ENCODE measurements at regions not wholly inside any gene's neighbourhood (a gene's known extent, or its start where the extent isn't known, plus 50 kb on each side); places are given as distances from the start of the nearest gene placed in this dataset.

GRCh38 chr1:47527653-47528272 lies 89.9 kb downstream of the FOXD2 start:
- peaks cover 29 to 89% of the 10 kb centered on the region in 2 donors for H3K27me3 Mint-ChIP-seq
- no peak overlapping the region for H3K27ac ChIP-seq (ENCODE audit: low read depth, low read length)
- no peaks in the 10 kb centered on the region for H3K4me1 Mint-ChIP-seq
- POLR2A ChIA-PET, result no interaction called here
- no peak overlapping the region for H3K4me3 Mint-ChIP-seq
- no peak overlapping the region for H3K27ac Mint-ChIP-seq
- no peaks in the 10 kb centered on the region for H3K4me1 ChIP-seq (ENCODE audit: insufficient read depth, low read length)
- CTCF ChIA-PET, result no interaction called here
- no peak overlapping the region for H3K4me3 ChIP-seq (ENCODE audit: low read length)
- H3K36me3 Mint-ChIP-seq, result peaks cover 0 to 1% (median 0%) of the 10 kb centered on the region in 3 donors
- no peaks in the 10 kb centered on the region for H3K9me3 ChIP-seq (ENCODE audit: low read length)
- H3K36me3 ChIP-seq (ENCODE audit: insufficient read depth, low read length), result no peaks in the 10 kb centered on the region
- H3K9me3 Mint-ChIP-seq, result peaks cover 8 to 25% (median 19%) of the 10 kb centered on the region in 5 donors
- no peaks in the 10 kb centered on the region for H3K27me3 ChIP-seq (ENCODE audit: insufficient read depth, low read length, poor library complexity, severe bottlenecking)
- no peak for DNase-seq

GRCh38 chr1:47529520-47530098 lies 91.8 kb downstream of the FOXD2 start:
- Histone ChIP-seq H3K9me3 (ENCODE audit: low read length) (no peaks in the 10 kb centered on the region), H3K4me3 (ENCODE audit: low read length) (no peak overlapping the region), H3K4me1 (ENCODE audit: insufficient read depth, low read length) (no peaks in the 10 kb centered on the region), H3K36me3 (ENCODE audit: insufficient read depth, low read length) (no peaks in the 10 kb centered on the region), H3K27me3 (ENCODE audit: insufficient read depth, low read length, poor library complexity, severe bottlenecking) (peaks cover 7% of the 10 kb centered on the region), H3K27ac (ENCODE audit: low read depth, low read length) (no peak overlapping the region)
- DNase-seq, result no peak
- ChIA-PET POLR2A (no interaction called here), CTCF (no interaction called here)
- peaks cover 0 to 1% (median 0%) of the 10 kb centered on the region in 3 donors for H3K36me3 Mint-ChIP-seq
- H3K4me3 Mint-ChIP-seq, result no peak overlapping the region
- H3K27me3 Mint-ChIP-seq, result peaks cover 31 to 86% of the 10 kb centered on the region in 2 donors
- H3K9me3 Mint-ChIP-seq, result peaks cover 8 to 25% (median 19%) of the 10 kb centered on the region in 5 donors
- no peak overlapping the region for H3K27ac Mint-ChIP-seq
- peaks cover 2 to 11% (median 9%) of the 10 kb centered on the region in 3 donors for H3K4me1 Mint-ChIP-seq

GRCh38 chr1:47532921-47533792 lies 95.3 kb downstream of the FOXD2 start:
- H3K36me3 ChIP-seq (ENCODE audit: insufficient read depth, low read length), result no peaks in the 10 kb centered on the region
- H3K27me3 Mint-ChIP-seq, result peaks cover 28 to 77% of the 10 kb centered on the region in 2 donors
- H3K9me3 Mint-ChIP-seq, result peaks cover 4 to 16% (median 14%) of the 10 kb centered on the region in 5 donors
- CTCF ChIA-PET, result no interaction called here
- H3K27ac Mint-ChIP-seq, result peak overlapping the region in 1 of 8 donors; percentile 40
- POLR2A ChIA-PET, result no interaction called here
- peaks cover 13% of the 10 kb centered on the region for H3K27me3 ChIP-seq (ENCODE audit: insufficient read depth, low read length, poor library complexity, severe bottlenecking)
- DNase-seq, result no peak
- H3K4me1 ChIP-seq (ENCODE audit: insufficient read depth, low read length), result no peaks in the 10 kb centered on the region
- H3K27ac ChIP-seq (ENCODE audit: low read depth, low read length), result no peak overlapping the region
- no peak overlapping the region for H3K4me3 ChIP-seq (ENCODE audit: low read length)
- H3K4me3 Mint-ChIP-seq, result peak overlapping the region; percentile 36 to 88 (median 56)
- H3K36me3 Mint-ChIP-seq, result peaks cover 0 to 1% (median 0%) of the 10 kb centered on the region in 3 donors
- H3K9me3 ChIP-seq (ENCODE audit: low read length), result no peaks in the 10 kb centered on the region
- H3K4me1 Mint-ChIP-seq, result peaks cover 2 to 11% (median 11%) of the 10 kb centered on the region in 3 donors

- Histone ChIP-seq H3K4me1 (ENCODE audit: insufficient read depth, low read length) (no peaks in the 10 kb centered on the region), H3K27ac (ENCODE audit: low read depth, low read length) (no peak overlapping the region), H3K36me3 (ENCODE audit: insufficient read depth, low read length) (no peaks in the 10 kb centered on the region), H3K4me3 (ENCODE audit: low read length) (no peak overlapping the region), H3K9me3 (ENCODE audit: low read length) (no peaks in the 10 kb centered on the region), H3K27me3 (ENCODE audit: insufficient read depth, low read length, poor library complexity, severe bottlenecking) (peaks cover 13% of the 10 kb centered on the region)
- no peak for DNase-seq
- H3K36me3 Mint-ChIP-seq, result peaks cover 0 to 1% (median 0%) of the 10 kb centered on the region in 3 donors
- POLR2A ChIA-PET, result no interaction called here
- H3K27me3 Mint-ChIP-seq, result peaks cover 30 to 76% of the 10 kb centered on the region in 2 donors
- no peak overlapping the region for H3K27ac Mint-ChIP-seq
- H3K9me3 Mint-ChIP-seq, result peaks cover 2 to 11% (median 9%) of the 10 kb centered on the region in 5 donors
- H3K4me1 Mint-ChIP-seq, result peaks cover 2 to 11% (median 11%) of the 10 kb centered on the region in 3 donors
- peak overlapping the region in 4 of 7 donors; percentile 8 to 46 (median 22) for H3K4me3 Mint-ChIP-seq
- CTCF ChIA-PET, result no interaction called here
Observed at GRCh38 chr1:47533793-47534328, 96.0 kb downstream of the FOXD2 start.

GRCh38 chr1:47534436-47534835 lies 96.6 kb downstream of the FOXD2 start:
- peaks cover 13% of the 10 kb centered on the region for H3K27me3 ChIP-seq (ENCODE audit: insufficient read depth, low read length, poor library complexity, severe bottlenecking)
- H3K4me1 ChIP-seq (ENCODE audit: insufficient read depth, low read length), result no peaks in the 10 kb centered on the region
- Mint-ChIP-seq H3K27me3 (peaks cover 27 to 70% of the 10 kb centered on the region in 2 donors), H3K9me3 (peaks cover 2 to 5% (median 4%) of the 10 kb centered on the region in 5 donors), H3K36me3 (no peaks in the 10 kb centered on the region), H3K27ac (no peak overlapping the region), H3K4me3 (peak overlapping the region in 3 of 7 donors; percentile 8 to 57 (median 26)), H3K4me1 (peaks cover 2 to 11% (median 11%) of the 10 kb centered on the region in 3 donors)
- POLR2A ChIA-PET, result no interaction called here
- H3K4me3 ChIP-seq (ENCODE audit: low read length), result no peak overlapping the region
- H3K36me3 ChIP-seq (ENCODE audit: insufficient read depth, low read length), result no peaks in the 10 kb centered on the region
- H3K9me3 ChIP-seq (ENCODE audit: low read length), result no peaks in the 10 kb centered on the region
- no peak overlapping the region for H3K27ac ChIP-seq (ENCODE audit: low read depth, low read length)
- CTCF ChIA-PET, result no interaction called here
- DNase-seq, result no peak

GRCh38 chr1:47536646-47537118 lies 98.8 kb downstream of the FOXD2 start:
- Histone ChIP-seq H3K27me3 (ENCODE audit: insufficient read depth, low read length, poor library complexity, severe bottlenecking) (peaks cover 17% of the 10 kb centered on the region), H3K36me3 (ENCODE audit: insufficient read depth, low read length) (no peaks in the 10 kb centered on the region), H3K9me3 (ENCODE audit: low read length) (no peaks in the 10 kb centered on the region), H3K4me1 (ENCODE audit: insufficient read depth, low read length) (no peaks in the 10 kb centered on the region), H3K4me3 (ENCODE audit: low read length) (no peak overlapping the region), H3K27ac (ENCODE audit: low read depth, low read length) (no peak overlapping the region)
- Mint-ChIP-seq H3K27ac (no peak overlapping the region), H3K4me1 (peaks cover 2 to 11% (median 11%) of the 10 kb centered on the region in 3 donors), H3K9me3 (no peaks in the 10 kb centered on the region), H3K4me3 (no peak overlapping the region), H3K27me3 (peaks cover 31 to 59% of the 10 kb centered on the region in 2 donors), H3K36me3 (no peaks in the 10 kb centered on the region)
- ChIA-PET POLR2A (no interaction called here), CTCF (no interaction called here)
- no peak for DNase-seq

- H3K27me3 Mint-ChIP-seq, result peaks cover 31 to 62% of the 10 kb centered on the region in 2 donors
- no peak overlapping the region for H3K4me3 ChIP-seq (ENCODE audit: low read length)
- H3K36me3 Mint-ChIP-seq, result no peaks in the 10 kb centered on the region
- no peaks in the 10 kb centered on the region for H3K9me3 ChIP-seq (ENCODE audit: low read length)
- H3K4me1 ChIP-seq (ENCODE audit: insufficient read depth, low read length), result no peaks in the 10 kb centered on the region
- ChIA-PET CTCF (no interaction called here), POLR2A (no interaction called here)
- H3K27me3 ChIP-seq (ENCODE audit: insufficient read depth, low read length, poor library complexity, severe bottlenecking), result peaks cover 17% of the 10 kb centered on the region
- H3K27ac Mint-ChIP-seq, result no peak overlapping the region
- H3K9me3 Mint-ChIP-seq, result peaks cover 0 to 3% (median 0%) of the 10 kb centered on the region in 5 donors
- no peak overlapping the region for H3K27ac ChIP-seq (ENCODE audit: low read depth, low read length)
- DNase-seq, result no peak
- H3K4me3 Mint-ChIP-seq, result no peak overlapping the region
- H3K36me3 ChIP-seq (ENCODE audit: insufficient read depth, low read length), result no peaks in the 10 kb centered on the region
- peaks cover 2 to 11% (median 11%) of the 10 kb centered on the region in 3 donors for H3K4me1 Mint-ChIP-seq
Observed at GRCh38 chr1:47537268-47537667, 99.4 kb downstream of the FOXD2 start.

Measured in CD8-positive, alpha-beta memory T cell (primary cell).